Ureter (tissue), 1 donor: ENCODE measurements at regions not wholly inside any gene's neighbourhood (a gene's known extent, or its start where the extent isn't known, plus 50 kb on each side); places are given as distances from the start of the nearest gene placed in this dataset.

ENCODE experiments used
- DNase-seq: peaks from one replicate; pipeline ENCODE4 v3.0.0-alpha.2; 2020; ENCODE audit warnings: low spot score
- donor health status: DM: yes; HTN: yes; CAD: no.

DNA sequence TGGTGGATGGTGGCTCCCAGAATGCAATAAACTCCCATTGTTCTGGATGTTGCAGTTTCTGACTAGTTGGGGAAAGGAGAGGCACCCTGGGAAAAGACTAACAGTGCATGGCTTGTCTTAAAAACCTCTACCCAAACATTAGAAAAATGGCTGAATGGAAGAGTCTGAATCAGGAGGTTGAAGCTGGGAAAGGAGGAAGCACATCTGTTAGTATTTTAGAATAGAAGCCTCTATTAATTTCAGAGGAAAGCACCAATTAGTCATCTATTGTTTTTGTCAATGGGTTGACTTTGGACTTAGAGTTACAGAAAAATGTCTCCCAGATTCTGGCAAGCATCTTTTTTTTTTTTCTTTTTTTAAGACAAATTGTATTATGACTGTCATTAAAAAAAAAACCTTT, 56.1 kb upstream of the ELMO1 start:
- no peak for DNase-seq

DNA sequence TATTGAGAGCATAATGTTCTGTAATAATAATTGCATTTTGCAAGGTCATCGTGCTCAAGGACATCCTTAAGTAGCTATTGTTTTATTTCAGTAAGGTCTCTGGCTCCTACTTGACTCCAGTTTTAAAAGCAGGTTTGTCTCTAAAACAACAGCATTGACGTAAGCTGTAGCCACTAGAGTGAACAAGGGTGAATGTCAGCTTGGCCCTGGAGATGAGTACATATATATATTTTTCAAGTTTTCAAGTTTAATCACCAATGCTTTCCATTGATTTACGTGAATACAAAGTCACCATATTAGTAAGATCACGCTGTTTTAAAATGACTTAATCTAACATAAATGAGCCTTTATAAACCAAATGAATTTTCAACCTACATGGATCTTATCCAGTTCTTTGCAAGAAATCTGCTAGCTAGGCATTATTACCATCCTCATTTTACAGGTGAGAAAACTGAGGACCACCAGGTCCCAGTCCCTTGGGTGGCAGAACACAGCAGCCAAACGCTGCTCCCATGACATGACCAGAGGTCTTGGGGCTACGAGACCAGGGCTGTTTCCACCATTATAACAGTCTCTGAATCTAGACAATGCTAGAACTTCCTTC, 57.2 kb upstream of the ELMO1 start:
- no peak for DNase-seq

- no peak for DNase-seq
Measured at GRCh38 chr7:37508118-37508517, 59.5 kb upstream of the ELMO1 start.

GRCh38 chr7:37510043-37510634, 61.5 kb upstream of the ELMO1 start:
- no peak for DNase-seq

DNA sequence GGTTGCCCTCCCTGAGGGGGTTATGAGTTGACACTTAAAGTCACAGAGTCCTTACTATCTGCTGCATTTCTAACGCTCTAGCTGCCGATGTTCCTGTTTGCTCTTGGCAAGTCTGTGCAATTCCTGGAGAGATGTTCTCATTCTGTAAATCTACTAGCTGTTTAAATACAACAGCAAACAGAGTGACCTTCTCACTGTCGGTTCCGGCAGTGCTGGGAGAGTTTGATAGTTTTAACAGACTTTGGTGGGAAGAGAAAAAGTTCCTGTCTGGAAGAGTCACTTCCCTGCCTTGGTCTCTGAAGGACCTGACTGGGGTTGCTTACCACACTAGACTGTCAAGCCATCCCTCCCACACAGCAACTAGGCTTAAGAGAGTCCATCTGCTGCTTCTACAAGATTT, 63.3 kb upstream of the ELMO1 start:
- DNase-seq: no peak

- no peak for DNase-seq
Measured at GRCh38 chr7:37514497-37514896, 65.8 kb upstream of the ELMO1 start.

DNA sequence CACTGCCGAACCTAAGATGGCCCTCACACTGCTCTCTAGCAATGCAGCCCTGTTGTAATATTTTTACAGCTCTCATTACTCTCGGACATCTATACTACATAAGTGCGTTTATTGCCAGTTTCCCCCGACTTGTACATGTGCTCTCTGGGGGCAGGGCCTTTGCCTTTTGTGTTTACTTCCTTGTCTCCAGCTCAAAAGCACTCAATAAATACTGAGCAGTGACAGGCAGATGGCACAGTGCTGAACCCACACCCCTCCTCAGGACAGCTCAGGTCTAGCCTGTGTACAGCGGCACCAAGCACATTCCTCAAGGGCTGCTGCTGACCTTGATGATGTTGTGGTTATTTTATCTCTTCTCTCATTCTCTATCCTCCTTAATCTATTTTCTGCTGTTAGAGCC, 68.0 kb upstream of the ELMO1 start:
- no peak for DNase-seq

- no peak for DNase-seq
Measured at GRCh38 chr7:37518266-37518665, 69.6 kb upstream of the ELMO1 start.

- no peak for DNase-seq
Measured at GRCh38 chr7:37524056-37524455, 75.4 kb upstream of the ELMO1 start.

GRCh38 chr7:37524797-37525196, 76.1 kb upstream of the ELMO1 start:
- no peak for DNase-seq

DNA sequence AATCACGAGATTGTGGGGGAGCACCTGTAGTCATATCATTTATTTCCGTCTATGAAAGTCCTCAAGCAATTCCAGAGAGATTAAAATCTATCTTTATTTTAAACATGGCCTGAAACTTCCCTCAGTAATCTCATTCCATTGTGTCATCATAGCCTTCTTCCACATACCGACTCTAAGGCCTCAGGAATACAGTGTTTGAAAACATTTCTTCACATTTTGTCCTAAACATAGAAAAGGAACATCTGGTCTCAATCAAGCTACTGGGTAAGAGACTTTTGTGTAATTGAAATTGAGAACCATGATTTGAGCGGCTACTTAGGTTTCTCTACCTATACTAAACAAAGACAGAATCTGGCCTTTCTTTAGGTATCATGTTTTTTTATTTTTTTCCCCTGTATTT, 78.0 kb upstream of the ELMO1 start:
- DNase-seq: no peak

GRCh38 chr7:37527109-37527508, 78.4 kb upstream of the ELMO1 start:
- DNase-seq: no peak

DNA sequence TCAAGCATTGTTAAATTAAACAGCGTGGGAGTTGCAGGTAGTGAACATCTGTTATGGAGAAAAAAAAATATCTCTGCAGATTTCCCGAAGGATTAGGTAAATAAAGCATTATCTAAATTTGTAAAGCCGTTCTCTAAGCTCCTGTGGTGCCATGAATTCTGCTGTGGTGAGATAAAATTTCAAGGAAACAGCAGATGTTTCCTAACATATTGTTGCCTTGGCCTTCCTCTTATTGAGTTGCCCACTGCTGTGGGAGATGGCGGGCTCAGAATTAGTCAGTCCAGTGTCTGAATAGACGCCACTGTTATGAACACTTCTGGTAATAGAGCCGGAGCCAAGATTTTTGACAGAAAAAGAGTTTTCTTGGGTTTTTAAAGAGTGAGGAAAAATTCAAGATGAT, 82.6 kb upstream of the ELMO1 start:
- no peak for DNase-seq

DNA sequence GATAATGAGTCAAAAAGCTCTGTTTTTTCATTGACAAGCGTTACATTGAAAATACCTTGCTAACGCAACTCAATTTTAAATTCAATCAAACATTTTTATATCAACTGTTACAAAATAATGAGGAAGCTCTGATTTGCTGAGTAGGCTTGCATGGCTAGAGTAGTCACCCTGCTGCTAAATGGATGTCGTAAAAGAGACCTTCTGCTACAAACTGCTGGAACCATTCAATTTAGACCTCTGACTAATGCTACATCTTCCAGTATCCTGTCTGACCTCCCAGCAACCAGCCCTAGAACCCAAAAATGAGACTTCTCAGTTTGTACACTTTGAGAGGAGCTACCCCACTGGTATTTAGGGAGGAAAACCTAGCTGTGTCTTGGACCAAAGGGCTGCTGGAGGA, 84.0 kb upstream of the ELMO1 start:
- no peak for DNase-seq

DNA sequence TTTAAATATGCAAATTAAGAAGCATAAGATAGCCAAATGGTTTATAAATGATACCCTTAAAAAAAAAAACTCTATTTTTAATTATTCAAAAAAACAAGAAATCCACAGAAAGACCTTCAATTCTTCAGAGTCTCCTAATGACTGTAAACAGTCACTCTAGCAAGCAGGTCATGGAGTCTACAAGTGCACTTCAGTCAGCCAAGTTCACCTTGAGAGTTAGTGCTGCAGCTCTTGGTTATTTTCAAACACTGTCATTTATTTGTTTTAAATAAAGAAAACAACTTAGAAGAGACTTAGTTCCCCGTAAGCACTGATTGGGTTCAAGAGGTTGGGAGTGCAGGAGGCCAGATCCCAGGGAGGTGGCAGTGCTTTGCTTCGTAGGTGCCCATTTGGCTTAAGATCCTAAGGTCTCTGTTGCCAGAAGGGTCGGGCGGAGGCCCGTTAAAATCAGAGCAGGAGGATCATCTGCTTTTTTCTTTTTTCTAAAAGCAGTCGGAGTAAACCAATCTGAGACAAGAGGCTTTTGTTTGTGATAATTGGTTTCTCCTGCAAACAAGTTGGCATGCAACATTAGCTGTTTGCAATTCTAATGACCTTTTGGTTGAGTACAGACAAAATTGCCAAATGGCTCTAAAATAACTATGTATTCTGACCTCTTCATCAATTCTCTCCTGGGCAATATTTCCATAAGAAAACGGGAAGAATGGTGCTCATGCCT, 86.4 kb upstream of the ELMO1 start:
- DNase-seq: no peak

GRCh38 chr7:37535841-37536240, 87.2 kb upstream of the ELMO1 start:
- DNase-seq: no peak

- DNase-seq: no peak
Measured at GRCh38 chr7:37536706-37537105, 88.0 kb upstream of the ELMO1 start.

DNA sequence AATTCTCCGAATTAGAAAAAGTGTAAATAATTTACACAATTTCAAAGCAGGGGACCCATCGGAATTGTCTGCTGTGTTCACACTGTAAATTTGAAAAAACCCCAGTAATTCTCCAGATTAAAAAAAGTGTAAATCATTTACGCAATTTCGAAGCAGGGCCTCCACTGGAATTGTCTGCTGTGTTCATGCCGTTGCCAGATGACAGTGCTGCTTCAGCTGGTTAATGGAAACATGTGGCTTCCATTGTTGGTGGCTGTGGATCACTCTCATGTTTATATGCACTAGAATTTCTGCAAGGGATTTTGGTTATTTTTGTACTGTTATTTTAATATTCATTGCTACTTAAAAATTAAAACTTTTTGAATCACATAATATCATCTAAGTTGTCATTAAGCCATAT, 88.8 kb upstream of the ELMO1 start:
- no peak for DNase-seq

DNA sequence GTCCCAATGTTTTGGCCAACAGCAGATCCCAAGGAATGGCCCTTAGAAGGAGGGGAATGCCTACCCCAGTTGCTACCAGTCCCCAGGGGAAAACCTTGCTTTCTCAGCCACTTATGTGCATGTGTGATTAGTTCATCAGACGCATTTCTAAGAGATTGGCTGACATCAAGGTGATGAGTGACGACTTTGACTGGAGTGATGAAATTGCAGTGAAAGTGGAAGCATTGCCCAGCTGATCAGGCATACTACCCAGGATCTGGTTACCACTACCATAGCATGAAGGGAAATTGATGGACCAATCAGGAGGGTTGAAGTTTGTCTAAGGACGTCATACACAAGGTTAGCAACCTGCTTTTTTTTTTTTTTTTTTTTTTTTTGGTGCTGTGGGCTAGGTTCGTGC, 90.3 kb upstream of the ELMO1 start:
- DNase-seq: no peak

DNA sequence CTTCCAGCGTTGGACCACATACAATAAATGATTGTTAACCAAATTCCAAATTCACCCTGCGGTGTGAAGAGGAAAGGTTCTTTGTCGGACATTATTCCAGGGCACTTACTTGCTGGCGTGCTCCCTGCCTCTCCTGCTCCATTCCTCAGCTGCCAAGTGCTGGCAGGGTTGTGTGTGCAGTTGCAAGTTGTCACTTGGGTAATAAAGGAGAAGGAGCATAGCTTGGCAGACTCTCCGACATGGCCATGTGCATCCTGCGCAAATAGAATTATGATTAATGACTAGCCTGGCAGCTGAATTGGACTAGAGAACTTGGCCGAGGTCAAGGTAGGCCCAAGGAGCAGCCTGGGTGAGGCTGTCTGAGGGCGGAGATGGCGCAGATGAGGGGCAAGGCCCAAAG, 92.3 kb upstream of the ELMO1 start:
- peak; percentile 61 for DNase-seq

DNA sequence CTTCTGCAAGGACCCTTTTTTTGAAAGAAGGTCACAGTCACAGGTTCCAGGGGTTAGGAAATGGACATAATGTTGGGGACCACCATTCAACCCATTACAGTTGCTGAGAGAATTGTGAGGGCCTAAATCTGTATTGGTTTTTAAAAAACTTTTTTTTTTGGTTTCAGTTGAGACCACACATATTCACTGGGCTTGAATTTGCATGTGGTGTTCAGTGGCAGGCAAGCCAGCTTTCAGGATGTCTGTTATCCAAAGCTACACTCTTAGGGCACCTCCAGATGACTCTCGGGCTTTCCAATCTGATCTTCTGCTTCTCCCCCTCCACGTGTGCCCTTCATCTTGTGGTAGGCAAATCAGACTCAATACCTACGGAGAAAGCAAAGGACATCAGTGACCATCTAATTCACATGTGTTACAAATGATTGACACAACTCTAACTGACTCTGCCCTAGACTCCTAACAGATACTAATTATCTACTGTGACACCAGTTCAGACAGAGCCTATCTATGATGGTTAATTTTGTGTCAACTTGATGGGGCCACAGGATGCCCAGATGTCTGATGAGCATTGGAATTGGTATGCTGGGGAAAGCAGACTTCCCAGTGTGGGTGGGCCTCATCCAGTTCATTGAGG, 93.3 kb upstream of the ELMO1 start:
- DNase-seq: no peak

DNA sequence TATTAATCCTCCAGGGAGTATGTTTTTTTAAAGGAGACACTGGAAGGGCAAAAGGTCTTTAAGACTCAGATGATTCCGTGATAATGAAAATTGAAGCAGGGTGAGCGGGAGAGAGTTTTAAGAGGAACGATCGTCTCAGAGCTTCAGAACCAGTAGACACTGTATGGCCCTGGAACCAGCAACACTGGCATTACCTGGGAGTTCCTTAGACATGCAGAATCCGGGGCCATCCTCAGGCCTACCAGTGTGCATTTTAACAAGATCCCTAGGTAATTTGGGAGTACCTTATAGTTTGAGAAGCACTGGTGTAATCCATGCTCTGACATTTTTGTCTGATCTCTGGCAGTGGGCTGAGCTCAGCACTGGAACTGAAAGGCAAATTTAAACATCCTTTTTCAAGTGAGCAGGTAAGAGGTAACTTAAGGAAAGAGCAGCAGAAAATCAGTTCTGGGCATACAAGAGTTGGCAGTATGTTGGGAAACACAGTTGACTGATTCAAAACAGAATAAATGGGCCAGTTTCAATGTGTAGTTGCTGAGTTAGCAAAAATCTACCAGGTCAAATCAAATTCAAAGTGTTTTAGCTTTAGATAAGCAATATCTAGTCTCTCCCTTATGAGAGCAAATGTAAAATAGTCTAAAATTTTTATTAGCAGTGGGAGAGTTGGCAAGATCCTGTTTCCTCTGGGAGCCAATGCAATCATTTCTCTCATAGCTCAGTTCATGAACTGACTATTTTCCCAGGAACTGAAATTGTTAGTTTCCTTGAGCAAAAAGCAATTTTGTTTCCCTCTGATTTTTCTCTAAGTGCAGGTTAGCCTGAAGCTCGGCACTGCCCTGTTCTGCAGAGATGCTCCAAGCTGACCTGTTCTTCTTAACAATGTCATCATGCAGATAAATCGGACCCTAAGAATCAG, 97.2 kb upstream of the ELMO1 start:
- no peak for DNase-seq
